OCI-LY1 (cell line): ENCODE measurements at regions not wholly inside any gene's neighbourhood (a gene's known extent, or its start where the extent isn't known, plus 50 kb on each side); places are given as distances from the start of the nearest gene placed in this dataset.

ENCODE experiments used
- CTCF ChIP-seq: fragments of 200-600 bp; sonication (generic), shearing (Covaris generic); IDR thresholded peaks from 2 replicates; pipeline ENCODE4 v1.5.1; 2017; ENCODE audit warnings: mild to moderate bottlenecking, antibody characterized with exemption, low read length, moderate library complexity, mixed read lengths
- EZH2 ChIP-seq: fragments of 200-600 bp; sonication (generic), shearing (Covaris generic); IDR thresholded peaks from 2 replicates; pipeline ENCODE4 v1.8.0; 2017; ENCODE audit warnings: borderline replicate concordance, mixed run types, mild to moderate bottlenecking, antibody characterized with exemption, low read length, moderate library complexity, mixed read lengths

DNA sequence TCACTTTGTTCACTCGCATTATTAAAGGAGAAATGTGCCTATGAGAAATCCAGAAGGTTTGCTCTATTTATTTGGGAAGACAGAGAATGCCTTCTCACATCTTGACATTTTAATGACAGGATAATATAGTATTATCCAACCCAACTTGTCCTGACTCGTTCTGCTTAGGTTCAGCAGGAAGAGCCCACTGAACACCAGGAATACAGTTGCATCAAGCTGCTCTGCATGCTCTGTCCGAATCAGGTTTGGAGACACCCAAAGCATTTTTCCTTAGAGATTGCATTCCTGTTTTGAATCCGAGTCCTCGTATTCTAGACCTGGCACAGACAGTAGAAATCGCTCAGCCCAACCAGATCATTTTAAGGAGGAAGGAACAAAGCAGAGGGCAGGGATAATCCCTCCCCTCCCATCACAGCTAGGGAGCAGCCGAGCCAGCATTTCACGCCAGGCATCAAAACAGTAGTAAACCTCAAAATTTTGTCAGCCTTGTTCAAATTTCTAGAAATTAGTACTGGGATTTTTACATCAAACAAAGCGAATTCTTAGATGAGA lies 837.4 kb upstream of the ID2 start:
- TF ChIP-seq CTCF (no peak), EZH2 (no peak)
